ENCODE measurements at regions not wholly inside any gene's neighbourhood (a gene's known extent, or its start where the extent isn't known, plus 50 kb on each side); places are given as distances from the start of the nearest gene placed in this dataset.
"Not testable (repeated sequence)": the region's sequence is repeated elsewhere in the genome, so short reads cannot be mapped to it uniquely, and the experiment has no call there.

GRCh38 chr5:155679530-155679929 is 647.4 kb upstream of the SGCD start:
- Mint-ChIP-seq H3K4me3 (no peak overlapping the region), H3K27me3 (peaks cover 18% of the 10 kb centered on the region), H3K9me3 (peaks cover 6% of the 10 kb centered on the region), H3K36me3 (ENCODE audit: low read depth) (no peaks in the 10 kb centered on the region), H3K27ac (no peak overlapping the region), H3K4me1 (ENCODE audit: low read depth) (no peaks in the 10 kb centered on the region)

GRCh38 chr5:155684417-155684816 is 642.5 kb upstream of the SGCD start:
- H3K4me1 Mint-ChIP-seq (ENCODE audit: low read depth) = no peaks in the 10 kb centered on the region
- H3K27ac Mint-ChIP-seq = no peak overlapping the region
- H3K9me3 Mint-ChIP-seq = peaks cover 6% of the 10 kb centered on the region
- H3K27me3 Mint-ChIP-seq = peaks cover 22% of the 10 kb centered on the region
- no peaks in the 10 kb centered on the region for H3K36me3 Mint-ChIP-seq (ENCODE audit: low read depth)
- no peak overlapping the region for H3K4me3 Mint-ChIP-seq

- Mint-ChIP-seq H3K27me3 (peaks cover 15% of the 10 kb centered on the region), H3K9me3 (peaks cover 6% of the 10 kb centered on the region), H3K4me3 (no peak overlapping the region), H3K36me3 (ENCODE audit: low read depth) (no peaks in the 10 kb centered on the region), H3K27ac (no peak overlapping the region), H3K4me1 (ENCODE audit: low read depth) (no peaks in the 10 kb centered on the region)
These were observed 640.8 kb upstream of the SGCD start for GRCh38 chr5:155686131-155686530.

- Mint-ChIP-seq H3K4me3 (no peak overlapping the region), H3K27ac (no peak overlapping the region), H3K9me3 (no peaks in the 10 kb centered on the region), H3K27me3 (peaks cover 4% of the 10 kb centered on the region), H3K4me1 (ENCODE audit: low read depth) (no peaks in the 10 kb centered on the region), H3K36me3 (ENCODE audit: low read depth) (no peaks in the 10 kb centered on the region)
These were observed 637.6 kb upstream of the SGCD start for GRCh38 chr5:155689406-155689805.

- Mint-ChIP-seq H3K4me1 (ENCODE audit: low read depth) (no peaks in the 10 kb centered on the region), H3K27ac (no peak overlapping the region), H3K36me3 (ENCODE audit: low read depth) (no peaks in the 10 kb centered on the region), H3K9me3 (no peaks in the 10 kb centered on the region), H3K4me3 (no peak overlapping the region), H3K27me3 (no peaks in the 10 kb centered on the region)
These were observed 630.6 kb upstream of the SGCD start for GRCh38 chr5:155696362-155696761.

GRCh38 chr5:155697236-155697635 is 629.7 kb upstream of the SGCD start:
- H3K9me3 Mint-ChIP-seq = no peaks in the 10 kb centered on the region
- H3K36me3 Mint-ChIP-seq (ENCODE audit: low read depth) = no peaks in the 10 kb centered on the region
- no peak overlapping the region for H3K27ac Mint-ChIP-seq
- no peak overlapping the region for H3K4me3 Mint-ChIP-seq
- no peaks in the 10 kb centered on the region for H3K4me1 Mint-ChIP-seq (ENCODE audit: low read depth)
- H3K27me3 Mint-ChIP-seq = no peaks in the 10 kb centered on the region

- Mint-ChIP-seq H3K4me1 (ENCODE audit: low read depth) (no peaks in the 10 kb centered on the region), H3K9me3 (no peaks in the 10 kb centered on the region), H3K27me3 (no peaks in the 10 kb centered on the region), H3K36me3 (ENCODE audit: low read depth) (no peaks in the 10 kb centered on the region), H3K27ac (no peak overlapping the region), H3K4me3 (no peak overlapping the region)
These were observed 627.6 kb upstream of the SGCD start for GRCh38 chr5:155699385-155699784.

GRCh38 chr5:155700333-155700732 is 626.6 kb upstream of the SGCD start:
- H3K4me1 Mint-ChIP-seq (ENCODE audit: low read depth) = no peaks in the 10 kb centered on the region
- no peak overlapping the region for H3K4me3 Mint-ChIP-seq
- no peak overlapping the region for H3K27ac Mint-ChIP-seq
- H3K27me3 Mint-ChIP-seq = no peaks in the 10 kb centered on the region
- no peaks in the 10 kb centered on the region for H3K9me3 Mint-ChIP-seq
- no peaks in the 10 kb centered on the region for H3K36me3 Mint-ChIP-seq (ENCODE audit: low read depth)

- Mint-ChIP-seq H3K4me1 (ENCODE audit: low read depth) (no peaks in the 10 kb centered on the region), H3K27ac (no peak overlapping the region), H3K36me3 (ENCODE audit: low read depth) (no peaks in the 10 kb centered on the region), H3K4me3 (no peak overlapping the region), H3K9me3 (no peaks in the 10 kb centered on the region), H3K27me3 (peaks cover 3% of the 10 kb centered on the region)
These were observed 615.1 kb upstream of the SGCD start for GRCh38 chr5:155711882-155712281.

GRCh38 chr5:155714435-155714834 is 612.5 kb upstream of the SGCD start:
- H3K27ac Mint-ChIP-seq; H3K4me1 Mint-ChIP-seq (ENCODE audit: low read depth); H3K36me3 Mint-ChIP-seq (ENCODE audit: low read depth); H3K4me3 Mint-ChIP-seq; H3K27me3 Mint-ChIP-seq; H3K9me3 Mint-ChIP-seq: not testable (repeated sequence)

- Mint-ChIP-seq H3K4me1 (ENCODE audit: low read depth) (no peaks in the 10 kb centered on the region), H3K4me3 (no peak overlapping the region), H3K27me3 (peaks cover 55% of the 10 kb centered on the region), H3K27ac (no peak overlapping the region), H3K9me3 (no peaks in the 10 kb centered on the region), H3K36me3 (ENCODE audit: low read depth) (no peaks in the 10 kb centered on the region)
These were observed 600.7 kb upstream of the SGCD start for GRCh38 chr5:155726267-155726666.

GRCh38 chr5:155727512-155728145 is 599.3 kb upstream of the SGCD start:
- peaks cover 56% of the 10 kb centered on the region for H3K27me3 Mint-ChIP-seq

GRCh38 chr5:155728146-155728856 is 598.7 kb upstream of the SGCD start:
- Mint-ChIP-seq H3K9me3 (no peaks in the 10 kb centered on the region), H3K27me3 (peaks cover 63% of the 10 kb centered on the region), H3K27ac (no peak overlapping the region), H3K36me3 (ENCODE audit: low read depth) (no peaks in the 10 kb centered on the region), H3K4me3 (no peak overlapping the region), H3K4me1 (ENCODE audit: low read depth) (no peaks in the 10 kb centered on the region)

More at GRCh38 chr5:155727512-155728145, 599.3 kb upstream of the SGCD start:
- H3K4me3 Mint-ChIP-seq = no peak overlapping the region
- H3K27ac Mint-ChIP-seq = no peak overlapping the region
- H3K4me1 Mint-ChIP-seq (ENCODE audit: low read depth) = no peaks in the 10 kb centered on the region
- no peaks in the 10 kb centered on the region for H3K9me3 Mint-ChIP-seq
- no peaks in the 10 kb centered on the region for H3K36me3 Mint-ChIP-seq (ENCODE audit: low read depth)

GRCh38 chr5:155728857-155729683 is 597.9 kb upstream of the SGCD start:
- Mint-ChIP-seq H3K4me1 (ENCODE audit: low read depth) (no peaks in the 10 kb centered on the region), H3K4me3 (no peak overlapping the region), H3K27ac (no peak overlapping the region), H3K9me3 (no peaks in the 10 kb centered on the region), H3K27me3 (peaks cover 63% of the 10 kb centered on the region), H3K36me3 (ENCODE audit: low read depth) (no peaks in the 10 kb centered on the region)

- Mint-ChIP-seq H3K27ac (no peak overlapping the region), H3K4me1 (ENCODE audit: low read depth) (no peaks in the 10 kb centered on the region), H3K4me3 (no peak overlapping the region), H3K9me3 (no peaks in the 10 kb centered on the region), H3K27me3 (peaks cover 61% of the 10 kb centered on the region), H3K36me3 (ENCODE audit: low read depth) (no peaks in the 10 kb centered on the region)
These were observed 597.3 kb upstream of the SGCD start for GRCh38 chr5:155729684-155730059.
